ENCODE measurements at regions not wholly inside any gene's neighbourhood (a gene's known extent, or its start where the extent isn't known, plus 50 kb on each side); places are given as distances from the start of the nearest gene placed in this dataset.
"Not testable (repeated sequence)": the region's sequence is repeated elsewhere in the genome, so short reads cannot be mapped to it uniquely, and the experiment has no call there.

DNA sequence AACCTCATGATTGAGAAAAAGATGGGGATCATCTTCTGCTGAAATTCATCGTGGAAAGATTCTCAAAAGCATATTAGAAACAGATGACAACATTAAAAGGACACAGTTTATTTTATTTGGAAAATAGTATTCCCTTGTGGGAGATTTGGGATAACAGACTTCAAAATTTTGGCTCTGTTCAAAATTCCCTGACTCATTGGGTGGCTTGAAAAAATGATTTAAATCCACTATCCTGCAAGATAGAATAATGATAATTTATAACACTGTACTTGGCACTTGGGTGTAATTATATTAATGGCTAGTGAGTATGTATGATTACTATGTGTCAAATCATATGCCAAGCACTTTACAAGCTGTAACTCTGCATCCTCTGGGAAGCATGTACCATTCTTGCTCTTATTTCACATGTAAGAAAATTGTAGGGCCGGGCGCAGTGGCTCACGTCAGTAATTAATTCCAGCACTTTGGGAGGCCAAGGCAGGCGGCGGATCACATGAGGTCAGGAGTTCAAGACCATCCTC is 128.8 kb downstream of the LMNTD1 start:
- DNase-seq, result no peak

DNA sequence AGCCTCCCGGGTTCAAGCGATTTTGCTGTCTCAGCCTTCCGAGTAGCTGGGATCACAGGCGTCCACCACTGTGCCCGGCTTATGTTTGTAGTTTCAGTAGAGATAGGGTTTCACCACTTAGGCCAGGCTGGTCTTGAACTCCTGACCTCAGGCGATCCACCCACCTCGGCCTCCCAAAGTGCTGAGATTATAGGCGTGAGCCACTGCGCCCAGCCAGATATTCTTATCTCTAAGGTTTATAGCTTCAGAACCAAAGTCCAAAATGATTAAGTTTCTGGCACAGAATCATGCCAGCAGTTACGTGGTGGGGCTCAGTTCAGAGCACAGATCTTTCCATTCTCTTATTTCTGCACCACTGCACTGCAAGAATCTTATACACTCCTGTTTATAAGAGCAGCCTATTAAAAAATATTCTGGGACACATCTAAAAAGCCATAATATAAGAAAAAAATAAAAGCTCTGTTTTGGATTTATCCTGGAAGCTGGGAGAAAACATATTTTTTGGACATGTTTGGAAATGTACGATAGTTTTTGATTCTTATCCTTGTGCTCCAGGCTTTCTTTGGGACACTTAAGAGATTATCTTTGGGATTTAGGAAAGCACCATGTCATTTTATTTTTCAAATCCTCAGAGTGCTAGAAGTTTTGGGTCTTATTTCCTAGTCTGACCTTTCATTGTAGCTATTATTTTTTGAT is 129.6 kb downstream of the LMNTD1 start:
- DNase-seq, result no peak

DNA sequence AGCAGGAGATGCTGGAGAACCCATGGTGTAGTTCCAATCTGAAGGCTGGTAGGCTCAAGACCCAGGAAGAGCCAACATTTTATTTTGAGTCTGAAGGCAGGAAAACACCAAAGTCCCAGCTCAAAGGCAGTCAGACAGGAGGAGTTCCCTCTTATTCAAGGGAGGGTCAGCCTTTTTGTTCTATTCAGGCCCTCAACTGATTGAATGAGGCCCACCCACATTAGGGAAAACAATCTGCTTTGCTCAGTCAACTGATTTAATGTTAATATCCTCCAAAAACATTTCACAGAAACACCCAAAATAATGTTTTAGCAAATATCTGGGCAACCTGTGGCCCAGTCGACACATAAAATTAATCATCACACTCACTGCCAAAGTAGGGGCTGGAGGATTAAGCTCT is 130.8 kb downstream of the LMNTD1 start:
- DNase-seq, result no peak

DNA sequence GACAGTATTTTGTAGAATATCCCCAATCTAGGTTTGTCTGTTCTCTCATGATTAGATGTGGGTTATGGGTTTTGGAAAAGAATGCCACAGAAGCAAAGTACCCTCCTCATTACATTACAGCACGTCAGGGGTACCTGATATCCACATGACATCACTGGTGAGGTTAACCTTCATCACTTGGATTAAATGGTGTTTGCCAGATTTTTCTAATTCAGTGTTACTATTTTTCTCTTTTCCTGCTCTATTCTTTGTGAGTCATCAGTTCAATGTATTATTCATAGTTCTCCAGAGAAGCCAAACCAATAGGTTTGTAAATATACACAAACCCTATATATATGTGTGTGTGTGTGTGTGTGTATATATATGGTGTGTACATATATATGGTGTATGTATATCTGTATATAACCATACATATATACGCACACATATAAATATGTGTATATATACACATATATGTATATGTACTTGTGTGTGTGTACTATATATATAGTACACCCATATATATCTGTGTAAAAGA is 131.4 kb downstream of the LMNTD1 start:
- DNase-seq, result no peak

GRCh38 chr12:25420116-25420515 is 133.0 kb downstream of the LMNTD1 start:
- no peak for DNase-seq

DNA sequence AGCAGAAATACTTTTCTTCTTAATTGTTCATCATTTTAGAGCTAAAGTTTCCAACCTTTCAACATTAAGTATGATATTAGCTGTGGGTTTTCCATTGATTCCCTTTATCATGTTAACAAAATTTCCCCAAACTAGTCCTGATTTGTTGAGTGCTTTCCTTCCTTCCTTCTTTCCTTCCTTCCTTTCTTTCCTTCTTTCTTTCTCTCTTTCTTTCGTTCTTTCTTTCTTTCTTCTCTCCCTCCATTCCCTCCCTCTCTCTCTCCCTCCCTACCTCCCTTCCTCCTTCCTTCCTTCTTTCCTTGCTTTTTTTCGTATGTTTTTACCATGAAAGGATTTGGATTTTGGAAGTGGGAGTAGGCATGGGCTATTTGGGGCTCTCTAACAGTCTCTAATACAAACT is 133.5 kb downstream of the LMNTD1 start:
- no peak for DNase-seq

GRCh38 chr12:25417071-25417470 is 136.0 kb downstream of the LMNTD1 start:
- no peak for DNase-seq

DNA sequence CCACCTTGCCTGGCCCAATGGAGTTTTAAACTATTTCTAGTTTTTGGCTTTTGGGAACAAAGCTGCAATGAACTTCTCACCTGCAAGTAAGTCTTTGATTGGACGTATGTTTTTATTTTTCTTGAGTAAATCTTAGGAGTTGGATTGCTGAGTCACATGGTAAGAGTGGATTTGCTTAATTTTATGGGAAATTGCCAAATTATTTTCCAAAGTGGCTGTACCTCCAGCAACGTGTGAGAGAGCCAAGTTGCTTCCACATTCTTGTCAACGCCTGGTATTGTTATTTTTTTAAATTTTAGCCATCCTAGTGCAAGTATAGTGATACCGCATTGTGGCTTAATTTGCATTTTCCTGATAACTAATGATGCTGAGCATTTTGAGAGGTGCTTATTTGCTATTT is 136.6 kb downstream of the LMNTD1 start:
- no peak for DNase-seq

- DNase-seq, result no peak
These were observed 138.1 kb downstream of the LMNTD1 start for GRCh38 chr12:25415004-25415403.

GRCh38 chr12:25412735-25413134 is 140.3 kb downstream of the LMNTD1 start:
- no peak for DNase-seq

DNA sequence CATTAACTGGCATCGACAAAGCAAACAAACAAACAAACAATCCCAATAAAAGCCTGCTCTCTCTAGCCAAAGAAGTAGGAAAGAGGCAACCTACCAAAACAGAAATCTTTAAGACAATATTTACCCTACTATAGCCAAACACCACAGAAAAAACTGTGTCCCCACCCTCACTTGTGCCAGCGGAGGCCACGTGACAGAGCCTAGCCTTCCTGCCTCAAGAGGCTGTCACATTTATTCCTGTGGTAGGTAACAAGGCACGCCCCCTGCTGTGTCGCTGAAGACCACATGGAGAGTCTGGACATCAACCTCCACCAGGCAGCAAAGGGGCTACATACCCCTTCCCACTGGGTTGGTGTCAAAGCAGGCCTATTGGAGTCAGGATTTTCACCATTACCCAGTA is 148.1 kb downstream of the LMNTD1 start:
- DNase-seq, result no peak

DNA sequence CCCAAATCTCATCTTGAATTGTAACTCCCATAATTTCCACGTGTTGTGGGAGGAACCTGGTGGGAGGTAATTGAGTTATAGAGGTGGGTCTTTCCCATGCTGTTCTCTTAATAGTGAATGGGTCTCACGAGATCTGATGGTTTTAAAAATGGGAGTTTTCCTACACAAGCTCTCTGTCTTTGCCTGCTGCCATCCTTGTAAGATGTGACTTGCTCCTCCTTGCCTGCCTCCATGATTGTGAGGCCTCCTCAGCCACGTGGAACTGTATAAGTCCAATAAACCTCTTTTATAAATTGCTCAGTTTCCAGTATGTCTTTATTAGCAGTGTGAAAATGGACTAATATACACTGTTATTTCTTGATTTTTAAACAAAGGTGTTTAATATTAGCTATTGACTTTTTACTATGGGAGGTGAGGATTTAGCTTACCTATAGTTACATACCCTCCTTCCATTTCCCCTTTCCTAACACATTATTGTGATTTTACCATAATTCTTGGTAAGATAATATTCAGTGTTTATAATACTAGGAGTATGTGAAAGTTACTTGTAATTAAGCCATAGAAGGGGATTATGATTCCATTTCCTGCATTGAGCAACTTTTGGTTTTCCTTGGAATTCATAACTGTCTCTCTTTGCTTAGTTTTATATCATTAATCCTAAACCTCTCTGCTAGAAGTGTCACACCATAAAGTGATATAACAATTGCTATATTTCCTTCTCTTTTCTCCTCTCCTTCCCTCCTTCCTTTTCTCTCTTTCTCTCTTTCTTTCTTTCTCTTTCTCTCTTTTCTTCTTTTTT is 151.0 kb upstream of the KRAS start:
- DNase-seq, result no peak

DNA sequence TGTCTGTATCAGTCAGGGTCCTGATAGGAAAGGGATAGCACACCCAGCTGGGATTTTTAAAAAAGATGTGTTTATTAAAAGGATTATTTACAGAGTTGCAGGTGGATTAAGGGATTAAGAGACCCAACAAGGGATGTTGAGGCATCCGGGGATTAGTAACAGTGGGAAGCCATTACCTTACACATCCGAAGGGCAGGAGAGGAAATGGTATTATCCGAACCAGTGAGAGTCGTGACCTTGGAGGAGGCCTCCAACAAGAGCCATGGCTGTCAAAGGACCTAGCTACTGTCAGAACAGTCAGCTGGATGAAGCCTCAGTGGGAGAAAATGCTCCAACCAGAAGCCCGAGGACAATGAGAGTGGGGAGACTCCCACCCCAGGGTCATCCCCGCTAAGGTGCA is 146.3 kb upstream of the KRAS start:
- no peak for DNase-seq

GRCh38 chr12:25395227-25395626 is 144.5 kb upstream of the KRAS start:
- DNase-seq, result no peak

DNA sequence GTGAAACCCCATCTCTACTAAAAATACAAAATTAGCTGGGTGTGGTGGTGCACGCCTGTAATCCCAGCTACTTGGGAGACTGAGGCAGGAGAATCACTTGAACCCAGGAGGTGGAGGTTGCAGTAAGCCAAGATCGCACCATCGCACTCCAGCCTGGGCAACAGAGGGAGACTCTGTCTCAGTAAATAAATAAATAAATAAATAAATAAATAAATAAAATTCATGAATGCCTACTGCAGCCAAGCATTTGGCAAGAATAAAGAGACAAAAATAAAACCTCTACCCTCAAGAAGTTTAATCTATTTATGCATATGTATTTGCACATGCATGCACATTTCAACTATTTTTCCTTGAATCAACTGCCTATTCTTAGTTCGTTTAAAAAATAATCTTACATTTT is 144.0 kb upstream of the KRAS start:
- not testable (repeated sequence) for DNase-seq

DNA sequence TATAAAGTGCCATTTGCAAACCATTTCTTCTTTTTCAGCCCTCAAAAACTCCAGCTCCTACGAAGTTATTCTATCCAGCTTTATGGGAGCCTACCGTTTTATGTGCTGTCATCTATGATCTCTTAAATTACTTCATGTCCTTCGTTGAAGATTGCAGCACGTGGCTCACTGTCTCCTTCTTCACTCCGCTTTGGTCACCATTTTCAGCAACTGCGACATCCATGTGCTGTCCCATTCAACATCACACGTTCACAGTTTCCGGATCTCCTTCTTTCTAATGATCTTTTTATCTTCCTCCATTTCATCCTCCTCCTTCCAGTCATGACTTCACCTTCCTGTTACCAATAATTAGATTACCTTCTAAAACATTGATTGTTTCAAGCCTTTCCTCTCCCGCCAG is 143.3 kb upstream of the KRAS start:
- no peak for DNase-seq

DNA sequence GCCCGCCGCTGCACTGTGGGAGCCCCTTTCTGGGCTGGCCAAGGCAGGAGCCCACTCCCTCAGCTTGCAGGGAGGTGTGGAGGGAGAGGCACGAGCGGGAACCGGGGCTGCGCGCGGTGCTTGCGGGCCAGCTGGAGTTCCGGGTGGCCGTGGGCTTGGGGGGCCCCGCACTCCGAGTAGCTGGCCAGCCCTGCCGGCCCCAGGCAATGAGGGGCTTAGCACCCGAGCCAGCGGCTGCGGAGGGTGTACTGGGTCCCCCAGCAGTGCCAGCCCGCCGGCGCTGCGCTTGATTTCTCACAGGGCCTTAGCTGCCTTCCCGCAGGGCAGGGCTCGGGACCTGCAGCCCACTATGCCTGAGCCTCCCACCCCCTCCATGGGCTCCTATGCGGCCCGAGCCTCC is 140.6 kb upstream of the KRAS start:
- not testable (repeated sequence) for DNase-seq

- no peak for DNase-seq
These were observed 137.5 kb upstream of the KRAS start for GRCh38 chr12:25388183-25388582.

DNA sequence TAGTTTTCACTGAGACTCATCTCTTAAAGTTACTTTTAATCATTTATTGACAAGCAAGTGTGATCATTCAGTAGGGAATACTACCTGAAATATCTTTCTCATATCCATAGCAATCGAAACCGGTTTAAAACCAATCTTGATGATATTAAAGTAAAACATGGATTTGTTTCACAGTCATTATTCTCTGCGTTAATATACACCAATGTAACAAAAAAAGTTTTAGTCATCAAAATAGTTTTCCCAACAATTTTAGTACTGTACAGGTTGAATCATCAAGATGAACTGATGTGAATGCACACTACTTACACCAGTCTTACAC is 137.0 kb upstream of the KRAS start:
- DNase-seq, result no peak

DNA sequence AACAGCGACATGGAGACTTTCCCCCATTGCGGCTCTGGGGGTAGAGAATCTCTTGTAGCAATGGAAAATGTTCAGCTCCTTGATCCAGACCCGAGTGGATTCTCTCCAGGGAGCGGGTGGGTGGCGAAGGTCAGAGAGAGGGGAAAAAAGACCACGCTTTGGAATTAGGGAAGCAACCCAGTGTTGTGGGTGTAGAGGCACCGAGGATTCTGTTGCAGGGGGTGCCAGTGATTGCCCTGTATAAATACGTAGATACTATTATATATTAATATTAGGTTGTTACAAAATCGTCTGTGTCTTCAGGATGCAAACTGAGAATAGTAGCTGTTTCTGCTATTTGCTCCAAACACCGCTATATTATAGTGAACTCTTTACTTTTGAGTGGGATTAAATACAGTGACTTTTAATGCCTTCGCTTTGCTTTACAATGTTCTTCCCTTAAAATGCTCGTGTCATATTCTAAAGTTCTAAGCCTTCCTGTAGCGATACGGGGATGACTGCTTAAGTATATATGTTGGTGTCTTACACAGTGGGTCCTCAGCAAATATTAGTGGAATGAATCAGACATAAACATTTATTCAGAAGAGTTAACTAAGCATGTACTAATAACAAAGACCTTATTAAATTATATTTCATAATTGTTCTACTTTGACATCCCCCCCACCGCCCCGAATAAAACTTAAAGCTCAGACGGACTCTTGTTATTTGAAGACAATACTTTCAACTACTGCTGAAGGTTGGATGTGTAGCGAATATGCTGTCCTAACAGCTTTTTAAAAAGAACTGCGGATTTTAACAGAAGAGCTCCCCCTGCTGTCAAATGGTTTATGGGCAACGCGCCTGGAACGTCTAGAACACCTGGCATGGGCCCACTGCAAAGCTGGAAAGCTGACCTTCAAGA is 136.4 kb upstream of the KRAS start:
- peak; percentile 97 for DNase-seq

- DNase-seq, result no peak
These were observed 134.1 kb upstream of the KRAS start for GRCh38 chr12:25384893-25385248.

DNA sequence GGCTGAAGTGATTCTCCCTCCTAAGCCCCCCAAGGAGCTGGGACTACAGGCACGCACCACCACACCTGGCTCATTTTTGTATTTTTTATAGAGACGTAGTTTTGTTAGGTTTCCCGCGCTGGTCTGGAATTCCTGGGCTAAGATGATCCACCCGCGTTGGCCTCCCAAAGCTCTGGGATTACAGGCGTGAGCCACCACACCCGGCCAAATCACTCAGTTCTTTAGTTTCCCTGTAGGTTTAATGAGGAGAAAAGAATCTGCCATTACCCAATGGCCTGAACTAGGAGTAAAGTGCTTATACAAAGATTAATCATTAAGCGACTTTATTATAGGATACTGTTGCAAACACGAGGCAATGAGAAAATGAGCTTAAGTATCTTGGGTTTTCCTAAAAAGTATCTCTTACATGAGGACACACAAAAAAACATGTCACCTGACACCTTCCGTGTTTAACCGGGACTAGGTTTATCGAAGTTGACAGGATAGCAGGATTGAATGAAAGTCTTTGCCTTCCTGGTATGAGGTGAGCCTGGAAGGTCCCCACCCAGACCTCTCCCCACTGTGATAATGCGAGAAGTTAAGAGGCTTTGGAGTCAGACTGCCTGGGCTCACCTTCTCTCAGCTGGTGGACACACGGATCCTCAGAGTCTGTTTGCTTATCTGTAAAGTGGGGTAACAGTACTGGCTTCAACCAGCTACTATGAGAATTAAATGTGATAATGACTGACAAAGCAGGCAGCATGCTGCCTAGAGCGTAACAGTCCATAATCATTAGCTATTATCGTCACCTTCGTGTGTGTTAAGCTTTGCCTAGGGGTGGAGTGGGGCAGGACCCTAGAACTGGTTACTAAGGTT is 133.5 kb upstream of the KRAS start:
- no peak for DNase-seq

Data from tongue (tissue), 1 donor.